ENCODE measurements at regions not wholly inside any gene's neighbourhood (a gene's known extent, or its start where the extent isn't known, plus 50 kb on each side); places are given as distances from the start of the nearest gene placed in this dataset.

GRCh38 chr2:35929551-35929950, 426.0 kb upstream of the CRIM1 start:
- Histone ChIP-seq H3K27ac (ENCODE audit: low read depth, low read length, poor library complexity, severe bottlenecking) (no peak overlapping the region), H2AFZ (ENCODE audit: low read length) (no peak overlapping the region), H3K36me3 (ENCODE audit: insufficient read depth, low read length) (no peaks in the 10 kb centered on the region), H3K9me2 (ENCODE audit: insufficient read depth, low read length) (no peaks in the 10 kb centered on the region), H3K4me1 (ENCODE audit: insufficient read depth, low read length, poor library complexity, severe bottlenecking) (no peaks in the 10 kb centered on the region), H3K4me2 (ENCODE audit: low read length) (no peak overlapping the region), H3K79me2 (ENCODE audit: insufficient read depth, low read depth, low read length) (no peaks in the 10 kb centered on the region), H4K20me1 (ENCODE audit: insufficient read depth, low read length) (no peaks in the 10 kb centered on the region), H3K9me3 (ENCODE audit: low read length) (no peaks in the 10 kb centered on the region), H3K4me3 (ENCODE audit: low read depth, low read length, poor library complexity, severe bottlenecking) (no peak overlapping the region)
- no TSS peak for BruUV-seq (replicated peaks)
- intact Hi-C loops (cut with micrococcal nuclease; ENCODE audit: unreplicated experiment), result no loop called here
- ChIA-PET POLR2A (no interaction called here), CTCF (ENCODE audit: unreplicated experiment) (no interaction called here)
- TF ChIP-seq EZH2phosphoT487 (IDR thresholded peaks at IDR 0.05; ENCODE audit: borderline replicate concordance, low read depth, low read length), result no peak
- TF ChIP-seq CTCF (conservative IDR thresholded peaks at IDR 0.05; ENCODE audit: low read length), result no peak
- no peak for DNase-seq (ENCODE audit: low spot score)

GRCh38 chr2:35920061-35920460, 435.5 kb upstream of the CRIM1 start:
- H3K9me2 ChIP-seq (ENCODE audit: insufficient read depth, low read length), result no peaks in the 10 kb centered on the region
- no peaks in the 10 kb centered on the region for H3K9me3 ChIP-seq (ENCODE audit: low read length)
- no peak overlapping the region for H3K4me3 ChIP-seq (ENCODE audit: low read depth, low read length, poor library complexity, severe bottlenecking)
- no peak overlapping the region for H3K27ac ChIP-seq (ENCODE audit: low read depth, low read length, poor library complexity, severe bottlenecking)
- no peak overlapping the region for H3K4me2 ChIP-seq (ENCODE audit: low read length)
- CTCF ChIA-PET (ENCODE audit: unreplicated experiment), result no interaction called here
- no peaks in the 10 kb centered on the region for H3K4me1 ChIP-seq (ENCODE audit: insufficient read depth, low read length, poor library complexity, severe bottlenecking)
- no TSS peak for BruUV-seq (replicated peaks)
- no peaks in the 10 kb centered on the region for H4K20me1 ChIP-seq (ENCODE audit: insufficient read depth, low read length)
- no peaks in the 10 kb centered on the region for H3K36me3 ChIP-seq (ENCODE audit: insufficient read depth, low read length)
- no peak overlapping the region for H2AFZ ChIP-seq (ENCODE audit: low read length)
- TF ChIP-seq EZH2phosphoT487 (IDR thresholded peaks at IDR 0.05; ENCODE audit: borderline replicate concordance, low read depth, low read length) (no peak), CTCF (conservative IDR thresholded peaks at IDR 0.05; ENCODE audit: low read length) (no peak)
- no peaks in the 10 kb centered on the region for H3K79me2 ChIP-seq (ENCODE audit: insufficient read depth, low read depth, low read length)
- POLR2A ChIA-PET, result interaction anchor here (0.7 to 0.8 kb wide), 2 partner anchors 12 to 1908 kb away, joined by 3 read pairs; no protein-coding TSS in a partner anchor
- intact Hi-C loops (cut with micrococcal nuclease; ENCODE audit: unreplicated experiment), result no loop called here
- DNase-seq (ENCODE audit: low spot score), result no peak

- BruUV-seq (replicated peaks), result no TSS peak
- CTCF ChIA-PET (ENCODE audit: unreplicated experiment), result no interaction called here
- H3K36me3 ChIP-seq (ENCODE audit: insufficient read depth, low read length), result no peaks in the 10 kb centered on the region
- intact Hi-C loops (cut with micrococcal nuclease; ENCODE audit: unreplicated experiment), result no loop called here
- POLR2A ChIA-PET, result no interaction called here
- no peak overlapping the region for H3K27ac ChIP-seq (ENCODE audit: low read depth, low read length, poor library complexity, severe bottlenecking)
- H2AFZ ChIP-seq (ENCODE audit: low read length), result no peak overlapping the region
- H3K4me2 ChIP-seq (ENCODE audit: low read length), result no peak overlapping the region
- no peaks in the 10 kb centered on the region for H3K4me1 ChIP-seq (ENCODE audit: insufficient read depth, low read length, poor library complexity, severe bottlenecking)
- H3K79me2 ChIP-seq (ENCODE audit: insufficient read depth, low read depth, low read length), result no peaks in the 10 kb centered on the region
- H3K9me3 ChIP-seq (ENCODE audit: low read length), result no peaks in the 10 kb centered on the region
- TF ChIP-seq CTCF (conservative IDR thresholded peaks at IDR 0.05; ENCODE audit: low read length) (no peak), EZH2phosphoT487 (IDR thresholded peaks at IDR 0.05; ENCODE audit: borderline replicate concordance, low read depth, low read length) (no peak)
- H3K9me2 ChIP-seq (ENCODE audit: insufficient read depth, low read length), result no peaks in the 10 kb centered on the region
- no peak overlapping the region for H3K4me3 ChIP-seq (ENCODE audit: low read depth, low read length, poor library complexity, severe bottlenecking)
- no peak for DNase-seq (ENCODE audit: low spot score)
- no peaks in the 10 kb centered on the region for H4K20me1 ChIP-seq (ENCODE audit: insufficient read depth, low read length)
These were observed 440.3 kb upstream of the CRIM1 start for GRCh38 chr2:35915261-35915660.

Data from OCI-LY7 (cell line).